Non-pigmented ciliary epithelial cell (primary cell): ENCODE measurements at regions not wholly inside any gene's neighbourhood (a gene's known extent, or its start where the extent isn't known, plus 50 kb on each side); places are given as distances from the start of the nearest gene placed in this dataset.
"Not testable (repeated sequence)": the region's sequence is repeated elsewhere in the genome, so short reads cannot be mapped to it uniquely, and the experiment has no call there.

ENCODE experiments used
- DNase-seq: peaks from one replicate; pipeline ENCODE4 v3.0.0-alpha.2; 2010; ENCODE audit warnings: low read depth

- no peak for DNase-seq
Measured at GRCh38 chr18:53920312-53921075, 304.0 kb downstream of the MBD2 start.

GRCh38 chr18:53918091-53918490 lies 306.4 kb downstream of the MBD2 start:
- no peak for DNase-seq

GRCh38 chr18:53911200-53911599 lies 313.3 kb downstream of the MBD2 start:
- no peak for DNase-seq

- DNase-seq = no peak
Measured at GRCh38 chr18:53909668-53910067, 314.8 kb downstream of the MBD2 start.

- DNase-seq = no peak
Measured at GRCh38 chr18:53907921-53908320, 316.5 kb downstream of the MBD2 start.

- DNase-seq = no peak
Measured at GRCh38 chr18:53906681-53907080, 317.8 kb downstream of the MBD2 start.

GRCh38 chr18:53894675-53895442 lies 329.6 kb downstream of the MBD2 start:
- DNase-seq = no peak

- DNase-seq = no peak
Measured at GRCh38 chr18:53887447-53887846, 337.0 kb downstream of the MBD2 start.

GRCh38 chr18:53886058-53886457 lies 338.4 kb downstream of the MBD2 start:
- no peak for DNase-seq

GRCh38 chr18:53883771-53884170 lies 340.7 kb downstream of the MBD2 start:
- DNase-seq = no peak

GRCh38 chr18:53874103-53874502 lies 350.4 kb downstream of the MBD2 start:
- no peak for DNase-seq

GRCh38 chr18:53864770-53865169 lies 359.7 kb downstream of the MBD2 start:
- no peak for DNase-seq

- no peak for DNase-seq
Measured at GRCh38 chr18:53862921-53863320, 361.5 kb downstream of the MBD2 start.

GRCh38 chr18:53861185-53861584 lies 363.3 kb downstream of the MBD2 start:
- no peak for DNase-seq

- no peak for DNase-seq
Measured at GRCh38 chr18:53859764-53860163, 364.7 kb downstream of the MBD2 start.

- DNase-seq = no peak
Measured at GRCh38 chr18:53850902-53851301, 373.6 kb downstream of the MBD2 start.

- DNase-seq = no peak
Measured at GRCh38 chr18:53843763-53844162, 380.7 kb downstream of the MBD2 start.

- no peak for DNase-seq
Measured at GRCh38 chr18:53843113-53843760, 381.2 kb downstream of the MBD2 start.

GRCh38 chr18:53838746-53839145 lies 385.7 kb downstream of the MBD2 start:
- no peak for DNase-seq

- DNase-seq = not testable (repeated sequence)
Measured at GRCh38 chr18:53821141-53821540, 403.3 kb downstream of the MBD2 start.

GRCh38 chr18:53819671-53820070 lies 404.8 kb downstream of the MBD2 start:
- DNase-seq = no peak

GRCh38 chr18:53819174-53819573 lies 405.3 kb downstream of the MBD2 start:
- no peak for DNase-seq
